ENCODE measurements at regions not wholly inside any gene's neighbourhood (a gene's known extent, or its start where the extent isn't known, plus 50 kb on each side); places are given as distances from the start of the nearest gene placed in this dataset.

DNA sequence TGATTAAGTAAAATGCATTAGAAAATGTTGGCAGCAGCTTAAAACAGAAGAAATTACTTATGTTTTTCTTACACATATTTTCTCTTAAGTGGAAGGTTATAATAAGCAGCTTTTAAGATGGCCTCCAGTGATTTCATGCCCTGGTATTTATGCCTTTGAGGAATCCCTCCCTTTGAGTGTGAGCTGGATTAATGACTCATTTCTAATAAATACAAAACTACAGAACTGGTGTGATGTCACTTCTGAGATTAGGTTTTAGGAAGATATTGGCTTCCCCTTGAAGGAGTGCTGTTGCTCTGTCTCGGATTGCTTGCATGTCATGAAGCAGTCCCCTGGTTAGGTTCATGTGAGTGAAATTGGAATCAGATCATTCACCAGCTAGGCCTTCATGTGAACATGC, 143.2 kb upstream of the EPHA7 start:
- TF ChIP-seq EZH2 (IDR thresholded peaks at IDR 0.05; ENCODE audit: borderline replicate concordance, low read depth, low read length, severe bottlenecking) (no peak), FOS (IDR thresholded peaks at IDR 0.05; ENCODE audit: borderline replicate concordance, insufficient read depth, low read length) (no peak), JUN (IDR thresholded peaks at IDR 0.05; ENCODE audit: borderline replicate concordance, insufficient read depth, insufficient read length, low read depth) (no peak), POLR2AphosphoS5 (IDR thresholded peaks at IDR 0.05; ENCODE audit: insufficient read depth, low read depth, low read length) (no peak), POLR2A (IDR thresholded peaks at IDR 0.05; ENCODE audit: low read depth, low read length) (no peak), MYC (IDR thresholded peaks at IDR 0.05; ENCODE audit: low read depth, low read length) (no peak)
- TF ChIP-seq, protein P1, sequence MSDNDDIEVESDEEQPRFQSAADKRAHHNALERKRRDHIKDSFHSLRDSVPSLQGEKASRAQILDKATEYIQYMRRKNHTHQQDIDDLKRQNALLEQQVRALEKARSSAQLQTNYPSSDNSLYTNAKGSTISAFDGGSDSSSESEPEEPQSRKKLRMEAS (IDR thresholded peaks at IDR 0.05; ENCODE audit: insufficient read depth, insufficient read length), result no peak
- TF ChIP-seq, protein P2, sequence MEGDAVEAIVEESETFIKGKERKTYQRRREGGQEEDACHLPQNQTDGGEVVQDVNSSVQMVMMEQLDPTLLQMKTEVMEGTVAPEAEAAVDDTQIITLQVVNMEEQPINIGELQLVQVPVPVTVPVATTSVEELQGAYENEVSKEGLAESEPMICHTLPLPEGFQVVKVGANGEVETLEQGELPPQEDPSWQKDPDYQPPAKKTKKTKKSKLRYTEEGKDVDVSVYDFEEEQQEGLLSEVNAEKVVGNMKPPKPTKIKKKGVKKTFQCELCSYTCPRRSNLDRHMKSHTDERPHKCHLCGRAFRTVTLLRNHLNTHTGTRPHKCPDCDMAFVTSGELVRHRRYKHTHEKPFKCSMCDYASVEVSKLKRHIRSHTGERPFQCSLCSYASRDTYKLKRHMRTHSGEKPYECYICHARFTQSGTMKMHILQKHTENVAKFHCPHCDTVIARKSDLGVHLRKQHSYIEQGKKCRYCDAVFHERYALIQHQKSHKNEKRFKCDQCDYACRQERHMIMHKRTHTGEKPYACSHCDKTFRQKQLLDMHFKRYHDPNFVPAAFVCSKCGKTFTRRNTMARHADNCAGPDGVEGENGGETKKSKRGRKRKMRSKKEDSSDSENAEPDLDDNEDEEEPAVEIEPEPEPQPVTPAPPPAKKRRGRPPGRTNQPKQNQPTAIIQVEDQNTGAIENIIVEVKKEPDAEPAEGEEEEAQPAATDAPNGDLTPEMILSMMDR (IDR thresholded peaks at IDR 0.05; ENCODE audit: extremely low read depth in 1 of 2, insufficient read depth in 1 of 2, low read depth in 1 of 2, low read length in 2 of 2), result no peak
